ENCODE measurements at regions not wholly inside any gene's neighbourhood (a gene's known extent, or its start where the extent isn't known, plus 50 kb on each side); places are given as distances from the start of the nearest gene placed in this dataset.

- TF ChIP-seq, protein P1, sequence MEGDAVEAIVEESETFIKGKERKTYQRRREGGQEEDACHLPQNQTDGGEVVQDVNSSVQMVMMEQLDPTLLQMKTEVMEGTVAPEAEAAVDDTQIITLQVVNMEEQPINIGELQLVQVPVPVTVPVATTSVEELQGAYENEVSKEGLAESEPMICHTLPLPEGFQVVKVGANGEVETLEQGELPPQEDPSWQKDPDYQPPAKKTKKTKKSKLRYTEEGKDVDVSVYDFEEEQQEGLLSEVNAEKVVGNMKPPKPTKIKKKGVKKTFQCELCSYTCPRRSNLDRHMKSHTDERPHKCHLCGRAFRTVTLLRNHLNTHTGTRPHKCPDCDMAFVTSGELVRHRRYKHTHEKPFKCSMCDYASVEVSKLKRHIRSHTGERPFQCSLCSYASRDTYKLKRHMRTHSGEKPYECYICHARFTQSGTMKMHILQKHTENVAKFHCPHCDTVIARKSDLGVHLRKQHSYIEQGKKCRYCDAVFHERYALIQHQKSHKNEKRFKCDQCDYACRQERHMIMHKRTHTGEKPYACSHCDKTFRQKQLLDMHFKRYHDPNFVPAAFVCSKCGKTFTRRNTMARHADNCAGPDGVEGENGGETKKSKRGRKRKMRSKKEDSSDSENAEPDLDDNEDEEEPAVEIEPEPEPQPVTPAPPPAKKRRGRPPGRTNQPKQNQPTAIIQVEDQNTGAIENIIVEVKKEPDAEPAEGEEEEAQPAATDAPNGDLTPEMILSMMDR (conservative IDR thresholded peaks at IDR 0.05) = no peak
- TF ChIP-seq EZH2 (IDR thresholded peaks at IDR 0.05; ENCODE audit: low read depth) = no peak
These were observed 524.6 kb upstream of the SLIT2 start for GRCh38 chr4:19727141-19727540.

Measured in PC-9 (cell line).